OCI-LY1 (cell line): ENCODE measurements at regions not wholly inside any gene's neighbourhood (a gene's known extent, or its start where the extent isn't known, plus 50 kb on each side); places are given as distances from the start of the nearest gene placed in this dataset.

ENCODE experiments used
- H2AFZ ChIP-seq: fragments of 200-600 bp; sonication (generic), shearing (Covaris generic); 2 replicates; pipeline ENCODE4 v1.6.0; 2014; ENCODE audit warnings: antibody characterized with exemption, mild to moderate bottlenecking, low read length
- H3F3A ChIP-seq: fragments of 200-600 bp; sonication (generic), shearing (Covaris generic); 2 replicates; pipeline ENCODE4 v1.6.0; 2014; ENCODE audit warnings: mild to moderate bottlenecking, antibody characterized with exemption, low read length, moderate library complexity; ENCODE audit not compliant: insufficient read depth
- H3K27ac ChIP-seq: fragments of 200-600 bp; sonication (generic); 2 replicates; pipeline ENCODE4 v1.5.1; 2014; ENCODE audit warnings: low read length, mixed run types, mild to moderate bottlenecking, low read depth; ENCODE audit not compliant: poor library complexity, severe bottlenecking
- H3K27me3 ChIP-seq: fragments of 200-600 bp; sonication (generic); 2 replicates; pipeline ENCODE4 v1.6.0; 2014; ENCODE audit warnings: antibody characterized with exemption, mild to moderate bottlenecking, low read length, moderate library complexity; ENCODE audit not compliant: insufficient read depth
- H3K36me3 ChIP-seq: fragments of 200-600 bp; sonication (generic); 2 replicates; pipeline ENCODE4 v1.6.1; 2014; ENCODE audit warnings: mild to moderate bottlenecking, antibody characterized with exemption, low read length, moderate library complexity, mixed read lengths; ENCODE audit not compliant: insufficient read depth
- H3K4me1 ChIP-seq: fragments of 200-600 bp; sonication (generic); 2 replicates; pipeline ENCODE4 v1.5.1; 2014; ENCODE audit warnings: mild to moderate bottlenecking, low read length, moderate library complexity; ENCODE audit not compliant: insufficient read depth, severe bottlenecking
- H3K4me2 ChIP-seq: fragments of 200-600 bp; sonication (generic), shearing (Covaris generic); 2 replicates; pipeline ENCODE4 v1.6.1; 2014; ENCODE audit warnings: low read length
- H3K4me3 ChIP-seq: fragments of 200-600 bp; sonication (generic); 2 replicates; pipeline ENCODE4 v1.5.1; 2014; ENCODE audit warnings: low read length, low read depth, mild to moderate bottlenecking, mixed read lengths; ENCODE audit not compliant: poor library complexity, severe bottlenecking
- H3K79me2 ChIP-seq: fragments of 200-600 bp; shearing (Covaris generic); 2 replicates; pipeline ENCODE4 v1.6.1; 2016; ENCODE audit warnings: mixed run types, low read length, mixed read lengths; ENCODE audit not compliant: insufficient read depth
- H3K9ac ChIP-seq: fragments of 200-600 bp; sonication (generic), shearing (Covaris generic); 2 replicates; pipeline ENCODE4 v1.6.1; 2014; ENCODE audit warnings: mild to moderate bottlenecking, low read length, mixed read lengths
- H3K9me2 ChIP-seq: fragments of 200-600 bp; sonication (generic), shearing (Covaris generic); 2 replicates; pipeline ENCODE4 v1.6.1; 2014; ENCODE audit warnings: low read depth, mild to moderate bottlenecking, low read length, mixed read lengths
- H3K9me3 ChIP-seq: fragments of 200-600 bp; shearing (Covaris generic); 2 replicates; pipeline ENCODE4 v1.6.1; 2014; ENCODE audit warnings: low read length, mixed read lengths
- H4K20me1 ChIP-seq: fragments of 200-600 bp; sonication (generic), shearing (Covaris generic); 2 replicates; pipeline ENCODE4 v1.6.0; 2016; ENCODE audit warnings: mild to moderate bottlenecking, low read length; ENCODE audit not compliant: insufficient read depth
- CTCF ChIP-seq: fragments of 200-600 bp; sonication (generic), shearing (Covaris generic); IDR thresholded peaks from 2 replicates; pipeline ENCODE4 v1.5.1; 2017; ENCODE audit warnings: mild to moderate bottlenecking, antibody characterized with exemption, low read length, moderate library complexity, mixed read lengths
- EZH2 ChIP-seq: fragments of 200-600 bp; sonication (generic), shearing (Covaris generic); IDR thresholded peaks from 2 replicates; pipeline ENCODE4 v1.8.0; 2017; ENCODE audit warnings: borderline replicate concordance, mixed run types, mild to moderate bottlenecking, antibody characterized with exemption, low read length, moderate library complexity, mixed read lengths

DNA sequence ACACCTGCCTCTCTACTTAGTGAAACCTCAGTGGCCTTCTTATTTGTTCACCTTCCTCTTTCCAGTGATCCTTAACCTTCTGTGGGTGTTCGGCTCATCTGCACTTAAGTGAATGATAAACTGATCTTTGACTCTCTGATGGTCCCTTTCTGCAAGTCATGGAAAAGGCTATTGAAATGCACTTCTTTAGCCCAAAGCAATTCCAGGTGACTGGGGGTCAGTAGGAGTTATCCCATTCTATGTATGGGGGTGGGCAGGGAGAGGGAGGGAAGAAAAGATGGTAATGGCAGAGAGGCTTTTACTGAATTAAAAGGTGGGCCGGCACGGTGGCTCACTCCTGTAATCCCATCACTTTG lies 170.8 kb downstream of the RGS9 start:
- no peak for TF ChIP-seq CTCF
- TF ChIP-seq EZH2 = no peak
- no peaks in the 10 kb centered on the region for H3K79me2 ChIP-seq
- H3K9ac ChIP-seq = no peak overlapping the region
- H3F3A ChIP-seq = no peaks in the 10 kb centered on the region
- no peaks in the 10 kb centered on the region for H3K9me2 ChIP-seq
- H3K36me3 ChIP-seq = no peaks in the 10 kb centered on the region
- H3K27ac ChIP-seq = no peak overlapping the region
- H3K4me3 ChIP-seq = no peak overlapping the region
- H4K20me1 ChIP-seq = no peaks in the 10 kb centered on the region
- H3K4me2 ChIP-seq = no peak overlapping the region
- H3K9me3 ChIP-seq = no peaks in the 10 kb centered on the region
- no peaks in the 10 kb centered on the region for H3K4me1 ChIP-seq
- H2AFZ ChIP-seq = no peak overlapping the region
- H3K27me3 ChIP-seq = no peaks in the 10 kb centered on the region

- TF ChIP-seq CTCF (no peak), EZH2 (no peak)
- H3K27me3 ChIP-seq = no peaks in the 10 kb centered on the region
- no peaks in the 10 kb centered on the region for H4K20me1 ChIP-seq
- H3K27ac ChIP-seq = no peak overlapping the region
- H3K9ac ChIP-seq = no peak overlapping the region
- H3K4me3 ChIP-seq = no peak overlapping the region
- H3F3A ChIP-seq = no peaks in the 10 kb centered on the region
- no peak overlapping the region for H3K4me2 ChIP-seq
- no peaks in the 10 kb centered on the region for H3K79me2 ChIP-seq
- H3K9me2 ChIP-seq = no peaks in the 10 kb centered on the region
- H3K36me3 ChIP-seq = no peaks in the 10 kb centered on the region
- no peaks in the 10 kb centered on the region for H3K4me1 ChIP-seq
- no peaks in the 10 kb centered on the region for H3K9me3 ChIP-seq
- H2AFZ ChIP-seq = no peak overlapping the region
These were observed 170.2 kb downstream of the RGS9 start for GRCh38 chr17:65307081-65307960.

DNA sequence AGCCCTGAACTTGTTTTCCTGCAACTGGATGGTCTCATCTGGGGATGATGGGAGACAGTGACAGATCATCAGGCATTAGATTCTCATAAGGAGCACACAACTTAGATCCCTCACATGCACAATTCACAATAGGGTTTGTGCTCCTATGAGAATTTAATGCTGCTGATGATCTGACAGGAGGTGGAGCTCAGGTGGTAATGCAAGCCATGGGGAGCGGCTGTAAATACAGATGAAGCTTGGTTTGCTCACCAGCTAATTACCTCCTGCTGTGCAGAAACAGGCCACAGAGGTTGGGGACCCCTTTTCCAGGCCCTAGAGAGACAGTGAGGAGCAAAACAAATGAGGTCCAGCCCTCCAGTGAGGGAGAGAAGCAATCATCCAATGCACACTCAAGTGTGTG lies 168.6 kb downstream of the RGS9 start:
- H3K4me3 ChIP-seq = no peak overlapping the region
- no peak overlapping the region for H3K27ac ChIP-seq
- H3K9ac ChIP-seq = no peak overlapping the region
- H3K9me3 ChIP-seq = no peaks in the 10 kb centered on the region
- H3K27me3 ChIP-seq = no peaks in the 10 kb centered on the region
- no peaks in the 10 kb centered on the region for H3K79me2 ChIP-seq
- H3K36me3 ChIP-seq = no peaks in the 10 kb centered on the region
- TF ChIP-seq CTCF (no peak), EZH2 (no peak)
- H3F3A ChIP-seq = no peaks in the 10 kb centered on the region
- no peaks in the 10 kb centered on the region for H3K9me2 ChIP-seq
- no peaks in the 10 kb centered on the region for H4K20me1 ChIP-seq
- H3K4me2 ChIP-seq = no peak overlapping the region
- no peak overlapping the region for H2AFZ ChIP-seq
- no peaks in the 10 kb centered on the region for H3K4me1 ChIP-seq
